Tibial artery (tissue), 4 donors: ENCODE measurements at regions not wholly inside any gene's neighbourhood (a gene's known extent, or its start where the extent isn't known, plus 50 kb on each side); places are given as distances from the start of the nearest gene placed in this dataset.

ENCODE experiments used
- DNase-seq, 2 donors: peaks; one replicate each; pipeline ENCODE4 v3.0.0-alpha.2; 2019
- H3K27ac ChIP-seq, 2 donors: fragments of 200-600 bp; sonication (generic) in 1 of 2; 1 replicate in 1 of 2; 2 replicates in 1 of 2; pipeline ENCODE4 v1.5.1; 2018 to 2019; ENCODE audit warnings: mild to moderate bottlenecking in 1 of 2
- H3K27me3 ChIP-seq, 2 donors: fragments of 200-600 bp; sonication (generic) in 1 of 2; one replicate each; pipeline versions ENCODE4 v1.5.1 to v1.6.0; 2016 to 2019
- H3K36me3 ChIP-seq, 3 donors: fragments of 200-600 bp; sonication (generic) in 2 of 3; one replicate each; pipeline ENCODE4 v1.5.1; 2016 to 2019; ENCODE audit warnings: mild to moderate bottlenecking in 2 of 3
- H3K4me1 ChIP-seq, 4 donors: fragments of 200-600 bp; sonication (generic) in 2 of 4; 1 replicate in 3 of 4; 2 replicates in 1 of 4; pipeline ENCODE4 v1.5.1; 2016 to 2019
- H3K4me3 ChIP-seq, 2 donors: fragments of 200-600 bp; sonication (generic) in 1 of 2; 1 replicate in 1 of 2; 2 replicates in 1 of 2; pipeline ENCODE4 v1.5.1; 2018 to 2019; ENCODE audit warnings: mild to moderate bottlenecking in 2 of 2
- H3K9me3 ChIP-seq, 3 donors: fragments of 200-600 bp; sonication (generic) in 1 of 3; one replicate each; pipeline ENCODE4 v1.5.1; 2016 to 2019
- CTCF ChIP-seq, 2 experiments: fragments of 200-600 bp in 1 of 2; fragments of 450-650 bp in 1 of 2; IDR thresholded peaks; one replicate each; pipeline ENCODE4 v1.5.1; 2017 to 2019; ENCODE audit warnings: antibody characterized with exemption in 2 of 2, mild to moderate bottlenecking in 1 of 2, moderate library complexity in 1 of 2
- intact Hi-C: fragments of 100-400 bp; cut with DNase I; formaldehyde crosslinking; loops from one replicate; pipeline ENCODE4 v1.15.0; 2023; ENCODE audit warnings: low total_unique reads

- H3K36me3 ChIP-seq: no peaks in the 10 kb centered on the region
- H3K9me3 ChIP-seq: no peaks in the 10 kb centered on the region
- H3K4me3 ChIP-seq: no peak overlapping the region
- H3K27ac ChIP-seq: no peak overlapping the region
- intact Hi-C loops: no loop called here
- H3K4me1 ChIP-seq: peaks cover 0 to 5% (median 0%) of the 10 kb centered on the region in 4 donors
- TF ChIP-seq CTCF (IDR thresholded peaks at IDR 0.05): no peak
- no peaks in the 10 kb centered on the region for H3K27me3 ChIP-seq
- no peak for DNase-seq
Observed at GRCh38 chr2:236766850-236767249, 197.2 kb downstream of the ACKR3 start.

GRCh38 chr2:236767941-236768340 is 198.3 kb downstream of the ACKR3 start:
- TF ChIP-seq CTCF (IDR thresholded peaks at IDR 0.05): no peak
- intact Hi-C loops: no loop called here
- no peak overlapping the region for H3K4me3 ChIP-seq

GRCh38 chr2:236768393-236769140 is 198.9 kb downstream of the ACKR3 start:
- Histone ChIP-seq H3K4me3 (no peak overlapping the region), H3K27me3 (no peaks in the 10 kb centered on the region), H3K4me1 (peaks cover 0 to 5% (median 0%) of the 10 kb centered on the region in 4 donors), H3K9me3 (no peaks in the 10 kb centered on the region), H3K36me3 (no peaks in the 10 kb centered on the region), H3K27ac (no peak overlapping the region)
- intact Hi-C loops: no loop called here
- DNase-seq: no peak
- no peak for TF ChIP-seq CTCF (IDR thresholded peaks at IDR 0.05)

More at GRCh38 chr2:236767941-236768340, 198.3 kb downstream of the ACKR3 start:
- Histone ChIP-seq H3K36me3 (no peaks in the 10 kb centered on the region), H3K9me3 (no peaks in the 10 kb centered on the region), H3K27ac (no peak overlapping the region), H3K27me3 (no peaks in the 10 kb centered on the region), H3K4me1 (peaks cover 0 to 5% (median 0%) of the 10 kb centered on the region in 4 donors)
- peak in 1 of 2 donors; percentile 42 for DNase-seq

- peaks cover 0 to 5% (median 0%) of the 10 kb centered on the region in 4 donors for H3K4me1 ChIP-seq
- DNase-seq: no peak
- no peak overlapping the region for H3K4me3 ChIP-seq
- no peaks in the 10 kb centered on the region for H3K27me3 ChIP-seq
- H3K36me3 ChIP-seq: no peaks in the 10 kb centered on the region
- TF ChIP-seq CTCF (IDR thresholded peaks at IDR 0.05): no peak
- H3K9me3 ChIP-seq: no peaks in the 10 kb centered on the region
- intact Hi-C loops: no loop called here
- no peak overlapping the region for H3K27ac ChIP-seq
Observed at GRCh38 chr2:236769981-236770671, 200.5 kb downstream of the ACKR3 start.

GRCh38 chr2:236772220-236772837 is 202.7 kb downstream of the ACKR3 start:
- intact Hi-C loops: no loop called here
- Histone ChIP-seq H3K27me3 (no peaks in the 10 kb centered on the region), H3K4me3 (no peak overlapping the region), H3K36me3 (no peaks in the 10 kb centered on the region), H3K27ac (no peak overlapping the region), H3K4me1 (peaks cover 0 to 19% (median 16%) of the 10 kb centered on the region in 4 donors), H3K9me3 (no peaks in the 10 kb centered on the region)
- no peak for TF ChIP-seq CTCF (IDR thresholded peaks at IDR 0.05)
- DNase-seq: no peak
